Thoracic aorta (tissue), 2 donors: ENCODE measurements at regions not wholly inside any gene's neighbourhood (a gene's known extent, or its start where the extent isn't known, plus 50 kb on each side); places are given as distances from the start of the nearest gene placed in this dataset.

Source experiments
- ATAC-seq: fragments of 150-250 bp; one replicate; pipeline ENCODE4 v1.8.0; 2017; ENCODE audit warnings: low read depth; ENCODE audit not compliant: insufficient number of reproducible peaks, low FRiP score
- DNase-seq: peaks from one replicate; pipeline ENCODE4 v3.0.0-alpha.2; 2020; ENCODE audit warnings: low spot score
- H3K27ac ChIP-seq, 2 donors: fragments of 200-600 bp; sonication (generic); 1 replicate in 1 of 2; 2 replicates in 1 of 2; pipeline ENCODE4 v1.5.1; 2016; ENCODE audit warnings: mild to moderate bottlenecking in 2 of 2, moderate library complexity in 2 of 2
- H3K27me3 ChIP-seq: fragments of 200-600 bp; sonication (generic); replicated peaks from 2 replicates; pipeline ENCODE4 v1.6.0; 2016; ENCODE audit warnings: mild to moderate bottlenecking; ENCODE audit not compliant: insufficient read depth
- H3K36me3 ChIP-seq: fragments of 200-600 bp; sonication (generic); one replicate; pipeline ENCODE4 v1.5.1; 2016
- H3K4me1 ChIP-seq, 2 donors: fragments of 200-600 bp; sonication (generic); 1 replicate in 1 of 2; 2 replicates in 1 of 2; pipeline versions ENCODE4 v1.5.1 to v1.6.0; 2016; ENCODE audit warnings: low read depth in 2 of 2, mild to moderate bottlenecking in 1 of 2; ENCODE audit not compliant: control insufficient read depth in 1 of 2
- H3K4me3 ChIP-seq: fragments of 200-600 bp; sonication (generic); 2 replicates; pipeline ENCODE4 v1.5.1; 2016; ENCODE audit warnings: mild to moderate bottlenecking
- H3K9me3 ChIP-seq: fragments of 200-600 bp; sonication (generic); 2 replicates; pipeline ENCODE4 v1.5.1; 2016
- TF ChIP-seq, protein P1 (sequence below): fragments of 200-600 bp; sonication (generic); IDR thresholded peaks from one replicate; pipeline ENCODE4 v1.5.1; 2019; ENCODE audit warnings: antibody characterized with exemption

GRCh38 chr4:66959207-66959606 lies 586.1 kb downstream of the CENPC start:
- DNase-seq (no peak), ATAC-seq (no peak)
- H3K36me3 ChIP-seq = no peaks in the 10 kb centered on the region
- TF ChIP-seq, protein P1, sequence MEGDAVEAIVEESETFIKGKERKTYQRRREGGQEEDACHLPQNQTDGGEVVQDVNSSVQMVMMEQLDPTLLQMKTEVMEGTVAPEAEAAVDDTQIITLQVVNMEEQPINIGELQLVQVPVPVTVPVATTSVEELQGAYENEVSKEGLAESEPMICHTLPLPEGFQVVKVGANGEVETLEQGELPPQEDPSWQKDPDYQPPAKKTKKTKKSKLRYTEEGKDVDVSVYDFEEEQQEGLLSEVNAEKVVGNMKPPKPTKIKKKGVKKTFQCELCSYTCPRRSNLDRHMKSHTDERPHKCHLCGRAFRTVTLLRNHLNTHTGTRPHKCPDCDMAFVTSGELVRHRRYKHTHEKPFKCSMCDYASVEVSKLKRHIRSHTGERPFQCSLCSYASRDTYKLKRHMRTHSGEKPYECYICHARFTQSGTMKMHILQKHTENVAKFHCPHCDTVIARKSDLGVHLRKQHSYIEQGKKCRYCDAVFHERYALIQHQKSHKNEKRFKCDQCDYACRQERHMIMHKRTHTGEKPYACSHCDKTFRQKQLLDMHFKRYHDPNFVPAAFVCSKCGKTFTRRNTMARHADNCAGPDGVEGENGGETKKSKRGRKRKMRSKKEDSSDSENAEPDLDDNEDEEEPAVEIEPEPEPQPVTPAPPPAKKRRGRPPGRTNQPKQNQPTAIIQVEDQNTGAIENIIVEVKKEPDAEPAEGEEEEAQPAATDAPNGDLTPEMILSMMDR = no peak
- no peaks in the 10 kb centered on the region for H3K27me3 ChIP-seq
- no peak overlapping the region for H3K4me3 ChIP-seq
- no peak overlapping the region for H3K27ac ChIP-seq
- no peaks in the 10 kb centered on the region for H3K4me1 ChIP-seq
- H3K9me3 ChIP-seq = no peaks in the 10 kb centered on the region

DNA sequence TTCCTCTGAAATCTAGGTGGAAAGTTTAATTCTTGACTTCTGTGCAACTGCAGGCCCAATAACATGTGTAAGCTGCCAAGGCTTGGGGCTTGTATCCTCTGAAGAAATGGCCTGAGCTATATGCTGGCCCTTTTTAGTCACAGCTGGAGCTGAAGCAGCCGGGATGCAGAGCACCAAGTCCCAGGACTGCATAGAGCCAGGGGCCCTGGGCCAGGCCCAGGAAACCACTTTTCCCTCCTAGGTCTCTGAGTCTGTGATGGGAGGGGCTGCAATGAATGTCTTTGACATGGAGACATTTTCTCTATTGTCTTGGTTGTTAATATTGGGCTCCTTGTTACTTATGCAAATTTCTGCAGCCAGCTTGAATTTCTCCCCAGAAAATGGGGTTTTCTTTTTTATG lies 588.5 kb downstream of the CENPC start:
- no peaks in the 10 kb centered on the region for H3K9me3 ChIP-seq
- no peaks in the 10 kb centered on the region for H3K27me3 ChIP-seq
- TF ChIP-seq, protein P1 = no peak
- ATAC-seq (no peak), DNase-seq (no peak)
- H3K4me3 ChIP-seq = no peak overlapping the region
- H3K27ac ChIP-seq = no peak overlapping the region
- H3K36me3 ChIP-seq = no peaks in the 10 kb centered on the region
- H3K4me1 ChIP-seq = no peaks in the 10 kb centered on the region

- no peaks in the 10 kb centered on the region for H3K9me3 ChIP-seq
- H3K4me1 ChIP-seq = no peaks in the 10 kb centered on the region
- H3K4me3 ChIP-seq = no peak overlapping the region
- ATAC-seq (no peak), DNase-seq (no peak)
- TF ChIP-seq, protein P1 = no peak
- H3K27ac ChIP-seq = no peak overlapping the region
- no peaks in the 10 kb centered on the region for H3K36me3 ChIP-seq
- H3K27me3 ChIP-seq = no peaks in the 10 kb centered on the region
Measured at GRCh38 chr4:66956426-66956825, 588.9 kb downstream of the CENPC start.

DNA sequence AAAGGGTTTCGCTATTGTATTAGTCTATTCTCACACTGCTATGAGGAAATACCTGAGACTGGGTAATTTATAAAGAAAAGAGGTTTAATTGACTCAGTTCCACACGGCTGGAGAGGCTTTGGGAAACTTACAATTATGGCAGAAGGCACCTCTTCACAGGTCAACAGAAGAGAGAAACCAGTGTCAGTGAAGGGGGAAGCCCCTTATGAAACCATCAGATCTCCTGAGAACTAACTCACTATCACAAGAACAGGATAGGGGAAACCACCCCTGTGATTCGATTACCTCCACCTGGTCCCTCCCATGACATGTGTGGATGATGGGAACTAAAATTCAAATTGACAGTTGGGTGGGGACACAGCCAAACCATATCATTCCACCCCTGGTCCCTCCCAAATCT lies 589.5 kb downstream of the CENPC start:
- DNase-seq (no peak), ATAC-seq (no peak)
- Histone ChIP-seq H3K27me3 (no peaks in the 10 kb centered on the region), H3K4me1 (no peaks in the 10 kb centered on the region), H3K9me3 (no peaks in the 10 kb centered on the region), H3K27ac (no peak overlapping the region), H3K4me3 (no peak overlapping the region), H3K36me3 (no peaks in the 10 kb centered on the region)
- TF ChIP-seq, protein P1 = no peak

DNA sequence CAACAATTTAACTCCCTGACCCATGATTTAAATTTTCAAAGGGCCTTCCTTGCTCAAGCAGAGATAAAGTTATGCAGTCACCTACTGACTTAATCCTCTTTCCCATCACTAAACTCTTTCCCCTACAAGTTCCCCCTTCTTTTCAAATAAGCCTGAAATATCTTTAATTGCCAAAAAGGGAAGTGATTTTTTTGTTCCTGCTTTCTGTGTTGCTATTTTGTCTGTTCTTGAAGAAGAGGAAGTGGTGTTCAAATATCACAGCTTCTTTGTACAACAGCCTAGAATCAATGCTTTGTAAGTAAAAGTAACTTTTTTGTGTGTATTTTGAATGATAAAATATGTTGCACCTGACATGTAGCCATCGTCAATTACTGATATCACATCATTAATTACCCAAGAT lies 595.9 kb downstream of the CENPC start:
- ATAC-seq = no peak
- no peaks in the 10 kb centered on the region for H3K27me3 ChIP-seq

More for the DNA sequence above, 595.9 kb downstream of the CENPC start:
- Histone ChIP-seq H3K36me3 (no peaks in the 10 kb centered on the region), H3K4me1 (no peaks in the 10 kb centered on the region), H3K9me3 (no peaks in the 10 kb centered on the region), H3K4me3 (no peak overlapping the region), H3K27ac (no peak overlapping the region)
- no peak for DNase-seq
- TF ChIP-seq, protein P1 = no peak
